A549 (cell line): ENCODE measurements at regions not wholly inside any gene's neighbourhood (a gene's known extent, or its start where the extent isn't known, plus 50 kb on each side); places are given as distances from the start of the nearest gene placed in this dataset.

Source experiments
- ATAC-seq, 2 experiments: fragments of 200-7000 bp in 1 of 2; fragments of >200 bp in 1 of 2; cut with Nextera tagmentation in 1 of 2; cut with Tn5 transposase in 1 of 2; 3 replicates each; pipeline versions ENCODE4 v1.8.0 to v1.9.1; 2018 to 2020; ENCODE audit warnings: mild to moderate bottlenecking in 1 of 2, moderate library complexity in 1 of 2
- CTCF ChIA-PET: fragments of 300-600 bp; sonication (Branson Sonifier 250); formaldehyde crosslinking; extraction: SDS; loops from one replicate; lab custom pipeline; 2021; ENCODE audit warnings: antibody characterized with exemption, inconsistent platforms; lab: Yijun Ruan, JAX
- POLR2A ChIA-PET: fragments of 350-600 bp; formaldehyde crosslinking; extraction: SDS; loops from one replicate; lab custom pipeline; 2021; ENCODE audit warnings: antibody characterized with exemption, inconsistent platforms; lab: Yijun Ruan, JAX
- DNase-seq, 2 experiments: peaks; one replicate each; pipeline versions ENCODE4 v3.0.0 to v3.0.0-alpha.2; 2011 to 2016; ENCODE audit warnings: low read depth in 1 of 2, low spot score in 1 of 2
- FAIRE-seq: peaks from 2 replicates; lab custom pipeline; 2011; peaks lifted over from hg19 to GRCh38; lab: Jason Lieb, UNC
- H3K27ac ChIP-seq, 2 experiments: fragments of >200 bp; sonication (Bioruptor Twin); formaldehyde crosslinking; 3 replicates each; pipeline ENCODE4 v1.5.1; 2016 to 2017
- H3K4me1 ChIP-seq: fragments of >200 bp; sonication (Bioruptor Twin); formaldehyde crosslinking; 3 replicates; pipeline ENCODE4 v1.6.1; 2016
- H3K4me2 ChIP-seq: fragments of >200 bp; sonication (Bioruptor Twin); formaldehyde crosslinking; 3 replicates; pipeline ENCODE4 v1.6.1; 2016
- H3K4me3 ChIP-seq: fragments of >200 bp; sonication (Bioruptor Twin); formaldehyde crosslinking; 3 replicates; pipeline ENCODE4 v1.5.1; 2016
- H3K9me3 ChIP-seq: fragments of >200 bp; sonication (Bioruptor Twin); formaldehyde crosslinking; 3 replicates; pipeline ENCODE4 v1.6.1; 2016
- BHLHE40 ChIP-seq: IDR thresholded peaks from 2 replicates; pipeline ENCODE4 v1.6.1; 2012; ENCODE audit warnings: low read depth, low read length, inconsistent platforms
- CBX2 ChIP-seq: fragments of 200-600 bp; sonication (generic); IDR thresholded peaks from 2 replicates; pipeline ENCODE4 v1.6.1; 2016; ENCODE audit warnings: low read depth, mild to moderate bottlenecking, borderline replicate concordance
- CEBPB ChIP-seq, 2 experiments: fragments of >200 bp in 1 of 2; sonication (Bioruptor Twin) in 1 of 2; formaldehyde crosslinking in 1 of 2; IDR thresholded peaks; 2 replicates each; pipeline ENCODE4 v1.6.1; 2012 to 2016
- CHD4 ChIP-seq: fragments of 200-600 bp; sonication (generic); IDR thresholded peaks from 2 replicates; pipeline ENCODE4 v1.6.1; 2016; ENCODE audit warnings: antibody characterized with exemption, mild to moderate bottlenecking, borderline replicate concordance
- EHF ChIP-seq: fragments of 250-450 bp; sonication (Bioruptor Pico); IDR thresholded peaks from 2 replicates; pipeline ENCODE4 v1.5.0; 2020; ENCODE audit warnings: mild to moderate bottlenecking
- EHMT2 ChIP-seq: fragments of 200-600 bp; sonication (generic); IDR thresholded peaks from 2 replicates; pipeline ENCODE4 v1.6.1; 2016; ENCODE audit warnings: antibody characterized with exemption, low read depth, mild to moderate bottlenecking, moderate library complexity
- FOXS1 ChIP-seq: fragments of 250-450 bp; sonication (Bioruptor Pico); IDR thresholded peaks from 2 replicates; pipeline ENCODE4 v1.5.0; 2020; ENCODE audit warnings: mild to moderate bottlenecking, moderate library complexity
- GATA3 ChIP-seq: IDR thresholded peaks from 2 replicates; pipeline ENCODE4 v1.6.1; 2012; ENCODE audit warnings: borderline replicate concordance
- HOXB13 ChIP-seq: fragments of 250-450 bp; sonication (Bioruptor Pico); IDR thresholded peaks from 2 replicates; pipeline ENCODE4 v1.5.0; 2020; ENCODE audit warnings: low read depth, mild to moderate bottlenecking, moderate library complexity
- KDM5A ChIP-seq: fragments of 200-600 bp; sonication (generic); IDR thresholded peaks from 2 replicates; pipeline ENCODE4 v1.6.1; 2016; ENCODE audit warnings: antibody characterized with exemption, mild to moderate bottlenecking
- MAFK ChIP-seq: fragments of 450-650 bp; IDR thresholded peaks from 2 replicates; pipeline ENCODE4 v1.6.1; 2014; ENCODE audit not compliant: partially characterized antibody
- NFE2L2 ChIP-seq: fragments of 150-350 bp; conservative IDR thresholded peaks from 2 replicates; pipeline ENCODE4 v1.6.1; 2014; ENCODE audit warnings: low read length
- RARB ChIP-seq: fragments of 250-450 bp; sonication (Bioruptor Pico); IDR thresholded peaks from 2 replicates; pipeline ENCODE4 v1.8.0; 2021; ENCODE audit warnings: mild to moderate bottlenecking, moderate library complexity
- RCOR1 ChIP-seq: fragments of 150-350 bp; IDR thresholded peaks from 2 replicates; pipeline ENCODE4 v1.6.1; 2014; ENCODE audit warnings: antibody characterized with exemption, low read length, low read depth
- TFCP2L1 ChIP-seq: fragments of 250-450 bp; sonication (Bioruptor Pico); IDR thresholded peaks from 2 replicates; pipeline ENCODE4 v1.5.0; 2021; ENCODE audit warnings: mild to moderate bottlenecking
- ZC3H11A ChIP-seq: fragments of 450-650 bp; IDR thresholded peaks from 2 replicates; pipeline ENCODE4 v1.6.1; 2014; ENCODE audit warnings: antibody characterized with exemption, mild to moderate bottlenecking
- ZNF302 ChIP-seq: fragments of 250-450 bp; sonication (Bioruptor Pico); IDR thresholded peaks from 2 replicates; pipeline ENCODE4 v1.9.0; 2021; ENCODE audit warnings: inconsistent platforms, mild to moderate bottlenecking, moderate library complexity
- ZSCAN20 ChIP-seq: fragments of 250-450 bp; sonication (Bioruptor Pico); IDR thresholded peaks from 2 replicates; pipeline ENCODE4 v1.8.0; 2022; ENCODE audit warnings: mild to moderate bottlenecking, moderate library complexity
- WGBS: methylation state at CpG from one replicate; pipeline ENCODE4 v1.1.6; 2017; ENCODE audit errors: missing lambda C conversion rate; 5-methylcytosine and 5-hydroxymethylcytosine counted together
- TF ChIP-seq, protein P1 (sequence below): fragments of >200 bp; sonication (Bioruptor Twin); formaldehyde crosslinking; IDR thresholded peaks from 3 replicates; pipeline ENCODE4 v1.6.1; 2016
- TF ChIP-seq, protein P2 (sequence below): IDR thresholded peaks from 2 replicates; pipeline ENCODE4 v1.6.1; 2012
- TF ChIP-seq, protein P3 (sequence below): fragments of 250-450 bp; sonication (Bioruptor Pico); IDR thresholded peaks from 2 replicates; pipeline ENCODE4 v1.5.0; 2021; ENCODE audit warnings: mild to moderate bottlenecking, moderate library complexity, borderline replicate concordance
- TF ChIP-seq, protein P4 (sequence below): fragments of 150-350 bp; IDR thresholded peaks from 2 replicates; pipeline ENCODE4 v1.6.1; 2014; ENCODE audit warnings: low read depth, mild to moderate bottlenecking, low read length
- TF ChIP-seq, protein P5 (sequence below): fragments of >200 bp; sonication (Bioruptor Twin); formaldehyde crosslinking; IDR thresholded peaks from 3 replicates; pipeline ENCODE4 v1.5.1; 2016
- TF ChIP-seq, protein P6 (sequence below): fragments of >200 bp; sonication (Bioruptor Twin); formaldehyde crosslinking; IDR thresholded peaks from 2 replicates; pipeline ENCODE4 v1.6.1; 2016
- TF ChIP-seq, protein P7 (sequence below): IDR thresholded peaks from 2 replicates; pipeline ENCODE4 v1.6.1; 2012; ENCODE audit warnings: low read depth, borderline replicate concordance
- TF ChIP-seq, protein P8 (sequence below): IDR thresholded peaks from 2 replicates; pipeline ENCODE4 v1.6.1; 2012

DNA sequence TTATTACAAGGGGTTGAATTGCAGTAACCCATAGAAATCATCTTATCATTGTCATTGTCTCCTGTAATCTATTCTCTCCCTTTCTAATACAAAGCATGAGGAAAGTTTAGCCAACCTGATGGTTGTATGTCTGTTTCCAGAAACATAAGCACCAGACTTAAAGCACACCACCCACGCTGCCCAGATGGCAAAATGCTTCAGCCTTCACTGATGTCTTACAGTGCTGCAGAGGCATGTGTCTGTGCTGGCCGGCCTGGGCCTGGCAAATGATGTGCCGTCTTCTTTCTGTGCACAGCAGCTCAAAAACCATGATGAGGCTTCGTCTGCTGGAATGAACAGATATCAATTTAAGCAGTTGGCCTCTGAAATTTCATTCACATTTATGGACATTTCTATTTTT is 443.0 kb upstream of the RGPD4 start:
- H3K9me3 ChIP-seq, result no peaks in the 10 kb centered on the region
- no peak overlapping the region for H3K27ac ChIP-seq
- ChIA-PET POLR2A (no interaction called here), CTCF (no interaction called here)
- H3K4me3 ChIP-seq, result no peak overlapping the region
- no peak for DNase-seq
- no peaks in the 10 kb centered on the region for H3K4me1 ChIP-seq
- FAIRE-seq, result no peak
- 67% methylated on average over 4 of the region's 4 CpGs for WGBS
- no peak overlapping the region for H3K4me2 ChIP-seq
- ATAC-seq, result no peak
- TF ChIP-seq, protein P1, sequence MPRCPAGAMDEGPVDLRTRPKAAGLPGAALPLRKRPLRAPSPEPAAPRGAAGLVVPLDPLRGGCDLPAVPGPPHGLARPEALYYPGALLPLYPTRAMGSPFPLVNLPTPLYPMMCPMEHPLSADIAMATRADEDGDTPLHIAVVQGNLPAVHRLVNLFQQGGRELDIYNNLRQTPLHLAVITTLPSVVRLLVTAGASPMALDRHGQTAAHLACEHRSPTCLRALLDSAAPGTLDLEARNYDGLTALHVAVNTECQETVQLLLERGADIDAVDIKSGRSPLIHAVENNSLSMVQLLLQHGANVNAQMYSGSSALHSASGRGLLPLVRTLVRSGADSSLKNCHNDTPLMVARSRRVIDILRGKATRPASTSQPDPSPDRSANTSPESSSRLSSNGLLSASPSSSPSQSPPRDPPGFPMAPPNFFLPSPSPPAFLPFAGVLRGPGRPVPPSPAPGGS, result no peak
- TF ChIP-seq RCOR1 (no peak), EHMT2 (no peak), FOXS1 (CRISPR knock-in tag) (no peak), NFE2L2 (no peak), EHF (CRISPR knock-in tag) (no peak), ZSCAN20 (CRISPR knock-in tag) (no peak), CBX2 (no peak), CHD4 (no peak), ZC3H11A (no peak), GATA3 (no peak)
- TF ChIP-seq, protein P2, sequence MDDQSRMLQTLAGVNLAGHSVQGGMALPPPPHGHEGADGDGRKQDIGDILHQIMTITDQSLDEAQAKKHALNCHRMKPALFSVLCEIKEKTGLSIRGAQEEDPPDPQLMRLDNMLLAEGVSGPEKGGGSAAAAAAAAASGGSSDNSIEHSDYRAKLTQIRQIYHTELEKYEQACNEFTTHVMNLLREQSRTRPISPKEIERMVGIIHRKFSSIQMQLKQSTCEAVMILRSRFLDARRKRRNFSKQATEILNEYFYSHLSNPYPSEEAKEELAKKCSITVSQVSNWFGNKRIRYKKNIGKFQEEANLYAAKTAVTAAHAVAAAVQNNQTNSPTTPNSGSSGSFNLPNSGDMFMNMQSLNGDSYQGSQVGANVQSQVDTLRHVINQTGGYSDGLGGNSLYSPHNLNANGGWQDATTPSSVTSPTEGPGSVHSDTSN, result no peak
- TF ChIP-seq, protein P3, sequence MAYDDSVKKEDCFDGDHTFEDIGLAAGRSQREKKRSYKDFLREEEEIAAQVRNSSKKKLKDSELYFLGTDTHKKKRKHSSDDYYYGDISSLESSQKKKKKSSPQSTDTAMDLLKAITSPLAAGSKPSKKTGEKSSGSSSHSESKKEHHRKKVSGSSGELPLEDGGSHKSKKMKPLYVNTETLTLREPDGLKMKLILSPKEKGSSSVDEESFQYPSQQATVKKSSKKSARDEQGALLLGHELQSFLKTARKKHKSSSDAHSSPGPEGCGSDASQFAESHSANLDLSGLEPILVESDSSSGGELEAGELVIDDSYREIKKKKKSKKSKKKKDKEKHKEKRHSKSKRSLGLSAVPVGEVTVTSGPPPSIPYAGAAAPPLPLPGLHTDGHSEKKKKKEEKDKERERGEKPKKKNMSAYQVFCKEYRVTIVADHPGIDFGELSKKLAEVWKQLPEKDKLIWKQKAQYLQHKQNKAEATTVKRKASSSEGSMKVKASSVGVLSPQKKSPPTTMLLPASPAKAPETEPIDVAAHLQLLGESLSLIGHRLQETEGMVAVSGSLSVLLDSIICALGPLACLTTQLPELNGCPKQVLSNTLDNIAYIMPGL (CRISPR knock-in tag), result no peak
- TF ChIP-seq, protein P4, sequence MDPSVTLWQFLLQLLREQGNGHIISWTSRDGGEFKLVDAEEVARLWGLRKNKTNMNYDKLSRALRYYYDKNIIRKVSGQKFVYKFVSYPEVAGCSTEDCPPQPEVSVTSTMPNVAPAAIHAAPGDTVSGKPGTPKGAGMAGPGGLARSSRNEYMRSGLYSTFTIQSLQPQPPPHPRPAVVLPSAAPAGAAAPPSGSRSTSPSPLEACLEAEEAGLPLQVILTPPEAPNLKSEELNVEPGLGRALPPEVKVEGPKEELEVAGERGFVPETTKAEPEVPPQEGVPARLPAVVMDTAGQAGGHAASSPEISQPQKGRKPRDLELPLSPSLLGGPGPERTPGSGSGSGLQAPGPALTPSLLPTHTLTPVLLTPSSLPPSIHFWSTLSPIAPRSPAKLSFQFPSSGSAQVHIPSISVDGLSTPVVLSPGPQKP, result no peak

DNA sequence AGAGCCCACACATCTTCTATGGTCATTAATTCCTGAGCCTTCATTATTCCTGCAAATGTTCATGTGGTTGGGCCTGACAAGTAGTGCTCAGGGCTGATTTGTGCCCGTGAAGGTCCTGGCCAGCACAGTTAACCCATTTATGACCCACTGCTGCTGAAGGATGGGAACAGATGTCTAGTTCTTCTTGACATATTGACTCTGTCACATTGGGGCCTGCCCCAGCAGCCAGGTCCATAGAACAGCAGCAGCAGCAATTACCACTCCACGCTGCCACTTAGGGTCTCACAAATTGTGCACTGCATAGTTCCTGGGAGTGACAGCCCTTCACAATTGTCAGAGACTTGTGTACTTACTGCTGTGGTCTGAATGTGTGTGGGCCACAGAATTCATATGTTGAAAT is 442.3 kb upstream of the RGPD4 start:
- no peak for FAIRE-seq
- no peak for TF ChIP-seq NFE2L2
- TF ChIP-seq, protein P5, sequence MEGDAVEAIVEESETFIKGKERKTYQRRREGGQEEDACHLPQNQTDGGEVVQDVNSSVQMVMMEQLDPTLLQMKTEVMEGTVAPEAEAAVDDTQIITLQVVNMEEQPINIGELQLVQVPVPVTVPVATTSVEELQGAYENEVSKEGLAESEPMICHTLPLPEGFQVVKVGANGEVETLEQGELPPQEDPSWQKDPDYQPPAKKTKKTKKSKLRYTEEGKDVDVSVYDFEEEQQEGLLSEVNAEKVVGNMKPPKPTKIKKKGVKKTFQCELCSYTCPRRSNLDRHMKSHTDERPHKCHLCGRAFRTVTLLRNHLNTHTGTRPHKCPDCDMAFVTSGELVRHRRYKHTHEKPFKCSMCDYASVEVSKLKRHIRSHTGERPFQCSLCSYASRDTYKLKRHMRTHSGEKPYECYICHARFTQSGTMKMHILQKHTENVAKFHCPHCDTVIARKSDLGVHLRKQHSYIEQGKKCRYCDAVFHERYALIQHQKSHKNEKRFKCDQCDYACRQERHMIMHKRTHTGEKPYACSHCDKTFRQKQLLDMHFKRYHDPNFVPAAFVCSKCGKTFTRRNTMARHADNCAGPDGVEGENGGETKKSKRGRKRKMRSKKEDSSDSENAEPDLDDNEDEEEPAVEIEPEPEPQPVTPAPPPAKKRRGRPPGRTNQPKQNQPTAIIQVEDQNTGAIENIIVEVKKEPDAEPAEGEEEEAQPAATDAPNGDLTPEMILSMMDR, result no peak
- no peak for TF ChIP-seq CBX2
- TF ChIP-seq, all 56 proteins: peak for 0
- H3K4me2 ChIP-seq, result no peak overlapping the region
- no peak overlapping the region for H3K4me3 ChIP-seq
- ChIA-PET POLR2A (no interaction called here), CTCF (no interaction called here)
- DNase-seq (no peak), ATAC-seq (no peak)
- H3K9me3 ChIP-seq, result no peaks in the 10 kb centered on the region
- WGBS, result 48% methylated on average over 2 of the region's 2 CpGs
- H3K4me1 ChIP-seq, result no peaks in the 10 kb centered on the region
- no peak overlapping the region for H3K27ac ChIP-seq

DNA sequence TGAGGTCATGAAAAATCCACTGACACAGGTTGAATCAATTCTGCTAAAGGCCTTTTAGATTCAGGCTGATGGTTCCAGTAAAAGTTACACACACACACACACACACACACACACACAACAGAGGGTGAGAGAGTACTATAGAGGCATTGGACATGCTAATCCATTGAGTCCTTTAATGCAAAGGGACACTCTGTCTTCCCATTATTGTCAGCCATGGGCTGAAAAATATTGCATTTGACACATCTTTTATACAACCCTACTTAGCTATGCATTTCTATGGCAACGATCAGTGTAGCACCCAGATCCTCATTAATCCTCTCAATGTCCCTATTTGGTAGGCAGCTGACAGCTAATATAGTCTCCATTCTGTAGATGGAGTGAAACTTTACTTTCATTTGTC is 440.8 kb upstream of the RGPD4 start:
- no peaks in the 10 kb centered on the region for H3K9me3 ChIP-seq
- H3K27ac ChIP-seq, result no peak overlapping the region
- ATAC-seq (no peak), FAIRE-seq (no peak), DNase-seq (no peak)
- no peak overlapping the region for H3K4me2 ChIP-seq
- ChIA-PET CTCF (no interaction called here), POLR2A (no interaction called here)
- WGBS, result 25% methylated on average over 1 of the region's 1 CpG
- H3K4me1 ChIP-seq, result no peaks in the 10 kb centered on the region
- no peak overlapping the region for H3K4me3 ChIP-seq
- TF ChIP-seq, protein P6, sequence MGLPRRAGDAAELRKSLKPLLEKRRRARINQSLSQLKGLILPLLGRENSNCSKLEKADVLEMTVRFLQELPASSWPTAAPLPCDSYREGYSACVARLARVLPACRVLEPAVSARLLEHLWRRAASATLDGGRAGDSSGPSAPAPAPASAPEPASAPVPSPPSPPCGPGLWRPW, result no peak
- TF ChIP-seq ZNF302 (CRISPR knock-in tag) (no peak), BHLHE40 (no peak), HOXB13 (no peak), CEBPB (IDR thresholded peaks at IDR 0.05) (no peak), KDM5A (no peak), RCOR1 (no peak), EHMT2 (no peak), TFCP2L1 (CRISPR knock-in tag) (no peak), MAFK (no peak), RARB (no peak)
- TF ChIP-seq, protein P4, result no peak
- TF ChIP-seq, protein P7, sequence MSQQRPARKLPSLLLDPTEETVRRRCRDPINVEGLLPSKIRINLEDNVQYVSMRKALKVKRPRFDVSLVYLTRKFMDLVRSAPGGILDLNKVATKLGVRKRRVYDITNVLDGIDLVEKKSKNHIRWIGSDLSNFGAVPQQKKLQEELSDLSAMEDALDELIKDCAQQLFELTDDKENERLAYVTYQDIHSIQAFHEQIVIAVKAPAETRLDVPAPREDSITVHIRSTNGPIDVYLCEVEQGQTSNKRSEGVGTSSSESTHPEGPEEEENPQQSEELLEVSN, result no peak
- TF ChIP-seq, protein P8, sequence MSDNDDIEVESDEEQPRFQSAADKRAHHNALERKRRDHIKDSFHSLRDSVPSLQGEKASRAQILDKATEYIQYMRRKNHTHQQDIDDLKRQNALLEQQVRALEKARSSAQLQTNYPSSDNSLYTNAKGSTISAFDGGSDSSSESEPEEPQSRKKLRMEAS, result no peak
